OCI-LY3 (cell line): ENCODE measurements at regions not wholly inside any gene's neighbourhood (a gene's known extent, or its start where the extent isn't known, plus 50 kb on each side); places are given as distances from the start of the nearest gene placed in this dataset.

ENCODE experiments used
- CTCF ChIP-seq: fragments of 200-600, 300-600 bp; sonication (generic); IDR thresholded peaks from 2 replicates; pipeline ENCODE4 v1.5.1; 2014; ENCODE audit warnings: antibody characterized with exemption, low read length, low read depth
- EZH2phosphoT487 ChIP-seq: fragments of 200-600 bp; shearing (Covaris generic); IDR thresholded peaks from 2 replicates; pipeline ENCODE4 v1.6.1; 2018; ENCODE audit warnings: antibody characterized with exemption, mixed run types, low read depth

GRCh38 chr10:1960982-1961381, 223.7 kb upstream of the ADARB2 start:
- no peak for TF ChIP-seq CTCF
- no peak for TF ChIP-seq EZH2phosphoT487
